ENCODE measurements at regions not wholly inside any gene's neighbourhood (a gene's known extent, or its start where the extent isn't known, plus 50 kb on each side); places are given as distances from the start of the nearest gene placed in this dataset.

DNA sequence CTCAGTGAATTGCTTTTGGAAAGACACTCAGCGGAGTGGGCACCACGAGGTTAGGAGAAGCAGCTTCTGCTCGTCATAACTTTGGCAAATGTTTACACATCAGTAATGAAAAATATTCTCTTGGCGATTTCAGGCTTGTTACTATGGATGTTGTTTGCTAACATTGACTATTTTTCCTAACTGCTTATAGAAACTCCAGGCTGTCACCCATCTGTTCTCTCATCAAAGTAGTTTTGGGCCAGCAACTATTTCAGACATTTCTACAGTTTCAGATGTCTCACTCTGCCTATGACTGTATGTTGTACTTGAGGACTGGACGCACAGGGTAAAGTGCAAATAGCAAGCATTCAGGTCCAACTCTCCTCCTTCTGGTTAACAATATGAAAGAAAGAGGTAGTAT is 346.7 kb downstream of the TRIML1 start:
- no peak for TF ChIP-seq CTCF (IDR thresholded peaks at IDR 0.05; ENCODE audit: low read depth, low read length)
- no peak for TF ChIP-seq EZH2phosphoT487 (IDR thresholded peaks at IDR 0.05; ENCODE audit: low read depth)
